ENCODE measurements at regions not wholly inside any gene's neighbourhood (a gene's known extent, or its start where the extent isn't known, plus 50 kb on each side); places are given as distances from the start of the nearest gene placed in this dataset.

- H3K4me3 ChIP-seq (ENCODE audit: low read depth in 1 of 3, low read length in 3 of 3), result no peak overlapping the region
- WGBS, result 56% methylated on average over 2 of the region's 2 CpGs
- no peak for DNase-seq (ENCODE audit: low spot score)
- H3K9ac ChIP-seq (ENCODE audit: low read depth in 1 of 2, low read length in 2 of 2), result no peak overlapping the region
- H3K4me1 ChIP-seq (ENCODE audit: control insufficient read depth in 4 of 4, insufficient read depth in 4 of 4, low read length in 3 of 4), result no peaks in the 10 kb centered on the region
- no peak overlapping the region for H3K27ac ChIP-seq (ENCODE audit: low read depth in 1 of 2, low read length in 2 of 2)
- no peaks in the 10 kb centered on the region for H3K9me3 ChIP-seq (ENCODE audit: control insufficient read depth in 4 of 4, low read length in 3 of 4)
- TF ChIP-seq JUND (IDR thresholded peaks at IDR 0.05) (no peak), FOXA2 (IDR thresholded peaks at IDR 0.05) (no peak)
- no peaks in the 10 kb centered on the region for H3K36me3 ChIP-seq (ENCODE audit: control insufficient read depth in 4 of 4, insufficient read depth in 3 of 4, low read depth in 1 of 4, low read length in 3 of 4)
- peaks cover 0 to 2% (median 0%) of the 10 kb centered on the region in 4 donors for H3K27me3 ChIP-seq (ENCODE audit: control insufficient read depth in 4 of 4, insufficient read depth in 4 of 4, low read length in 3 of 4)
Measured at GRCh38 chr7:118762451-118762850, 537.9 kb downstream of the ANKRD7 start.

GRCh38 chr7:118764221-118764620 is 539.7 kb downstream of the ANKRD7 start:
- no peak for DNase-seq (ENCODE audit: low spot score)
- no peaks in the 10 kb centered on the region for H3K9me3 ChIP-seq (ENCODE audit: control insufficient read depth in 4 of 4, low read length in 3 of 4)
- no peak overlapping the region for H3K9ac ChIP-seq (ENCODE audit: low read depth in 1 of 2, low read length in 2 of 2)
- H3K27me3 ChIP-seq (ENCODE audit: control insufficient read depth in 4 of 4, insufficient read depth in 4 of 4, low read length in 3 of 4), result peaks cover 0 to 2% (median 0%) of the 10 kb centered on the region in 4 donors
- H3K4me3 ChIP-seq (ENCODE audit: low read depth in 1 of 3, low read length in 3 of 3), result no peak overlapping the region
- no peak for TF ChIP-seq TAF1 (conservative IDR thresholded peaks at IDR 0.05)
- no peak for TF ChIP-seq YY1 (IDR thresholded peaks at IDR 0.05)
- TF ChIP-seq REST (IDR thresholded peaks at IDR 0.05), result no peak
- no peak for TF ChIP-seq ZBTB33 (IDR thresholded peaks at IDR 0.05)
- TF ChIP-seq HNF4G (IDR thresholded peaks at IDR 0.05), result no peak
- H3K4me1 ChIP-seq (ENCODE audit: control insufficient read depth in 4 of 4, insufficient read depth in 4 of 4, low read length in 3 of 4), result no peaks in the 10 kb centered on the region
- H3K36me3 ChIP-seq (ENCODE audit: control insufficient read depth in 4 of 4, insufficient read depth in 3 of 4, low read depth in 1 of 4, low read length in 3 of 4), result no peaks in the 10 kb centered on the region
- H3K27ac ChIP-seq (ENCODE audit: low read depth in 1 of 2, low read length in 2 of 2), result no peak overlapping the region
- WGBS, result 78% methylated on average over 4 of the region's 4 CpGs

GRCh38 chr7:118771672-118772071 is 547.2 kb downstream of the ANKRD7 start:
- Histone ChIP-seq H3K27me3 (ENCODE audit: control insufficient read depth in 4 of 4, insufficient read depth in 4 of 4, low read length in 3 of 4) (no peaks in the 10 kb centered on the region), H3K9ac (ENCODE audit: low read depth in 1 of 2, low read length in 2 of 2) (no peak overlapping the region), H3K27ac (ENCODE audit: low read depth in 1 of 2, low read length in 2 of 2) (no peak overlapping the region), H3K36me3 (ENCODE audit: control insufficient read depth in 4 of 4, insufficient read depth in 3 of 4, low read depth in 1 of 4, low read length in 3 of 4) (no peaks in the 10 kb centered on the region), H3K4me3 (ENCODE audit: low read depth in 1 of 3, low read length in 3 of 3) (no peak overlapping the region), H3K9me3 (ENCODE audit: control insufficient read depth in 4 of 4, low read length in 3 of 4) (no peaks in the 10 kb centered on the region), H3K4me1 (ENCODE audit: control insufficient read depth in 4 of 4, insufficient read depth in 4 of 4, low read length in 3 of 4) (no peaks in the 10 kb centered on the region)
- no peak for DNase-seq (ENCODE audit: low spot score)
- TF ChIP-seq HNF4G (IDR thresholded peaks at IDR 0.05) (no peak), NR2F2 (IDR thresholded peaks at IDR 0.05) (no peak), EGR1 (IDR thresholded peaks at IDR 0.05; ENCODE audit: low read depth in 2 of 2) (no peak), CTCF (IDR thresholded peaks at IDR 0.05; ENCODE audit: low read depth, low read length, missing input control) (no peak), RXRA (IDR thresholded peaks at IDR 0.05) (no peak), RAD21 (IDR thresholded peaks at IDR 0.05) (no peak), FOXA2 (IDR thresholded peaks at IDR 0.05) (no peak), FOXA1 (IDR thresholded peaks at IDR 0.05) (no peak), SP1 (IDR thresholded peaks at IDR 0.05) (no peak), ZBTB33 (IDR thresholded peaks at IDR 0.05) (no peak), GABPA (IDR thresholded peaks at IDR 0.05 in 1 of 2, conservative IDR thresholded peaks at IDR 0.05 in 1 of 2) (no peak), MAX (IDR thresholded peaks at IDR 0.05) (no peak), YY1 (IDR thresholded peaks at IDR 0.05) (no peak), TAF1 (conservative IDR thresholded peaks at IDR 0.05) (no peak)

All from liver (tissue), 8 donors.